ELF-1 (cell line): ENCODE measurements at regions not wholly inside any gene's neighbourhood (a gene's known extent, or its start where the extent isn't known, plus 50 kb on each side); places are given as distances from the start of the nearest gene placed in this dataset.

Experiments used
- DNase-seq: peaks from one replicate; pipeline ENCODE4 v3.0.0-alpha.2; 2016; ENCODE audit warnings: low read depth, low spot score

DNA sequence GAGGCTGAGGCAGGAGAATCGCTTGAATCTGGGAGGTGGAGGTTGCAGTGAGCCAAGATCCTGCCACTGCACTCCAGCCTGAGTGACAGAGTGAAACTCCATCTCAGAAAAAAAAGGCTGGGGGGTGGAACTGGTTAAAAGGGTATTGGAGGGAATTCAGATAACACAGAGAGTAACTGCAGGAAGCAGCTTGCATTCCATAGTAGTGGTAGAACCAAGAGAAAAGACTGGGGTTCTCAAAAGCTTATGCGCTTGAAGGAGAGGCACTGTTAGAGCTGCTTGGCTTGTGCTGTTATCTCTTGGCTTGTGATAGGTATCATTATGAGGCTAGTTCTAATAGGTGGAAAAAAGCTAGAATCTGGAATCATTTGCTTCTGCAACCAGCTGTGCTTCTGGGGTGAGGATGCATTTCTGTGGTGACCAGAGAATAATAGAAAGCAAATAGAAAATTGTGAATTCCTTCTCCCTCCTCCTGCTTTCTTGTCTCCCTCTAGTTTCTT, 91.2 kb upstream of the ELOVL6 start:
- DNase-seq = peak; percentile 28

DNA sequence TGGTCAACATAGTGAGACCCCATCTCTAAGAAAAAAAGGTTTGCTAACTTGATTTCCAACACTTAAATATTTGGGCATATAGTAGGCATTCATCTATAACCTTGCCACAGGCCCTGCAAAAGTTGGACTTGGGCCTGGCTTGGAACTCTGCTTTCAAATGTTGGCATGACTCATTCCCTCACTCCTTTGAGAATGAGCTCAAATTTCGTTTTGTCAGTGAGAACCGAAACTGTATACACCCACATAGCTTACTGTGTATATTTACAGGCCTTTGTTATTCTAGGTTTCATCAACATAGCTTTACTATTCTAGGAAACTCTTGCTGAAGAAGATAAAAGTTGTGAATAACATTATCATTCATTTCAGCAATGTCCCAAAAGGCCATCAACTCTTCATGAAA, 88.7 kb upstream of the ELOVL6 start:
- no peak for DNase-seq

DNA sequence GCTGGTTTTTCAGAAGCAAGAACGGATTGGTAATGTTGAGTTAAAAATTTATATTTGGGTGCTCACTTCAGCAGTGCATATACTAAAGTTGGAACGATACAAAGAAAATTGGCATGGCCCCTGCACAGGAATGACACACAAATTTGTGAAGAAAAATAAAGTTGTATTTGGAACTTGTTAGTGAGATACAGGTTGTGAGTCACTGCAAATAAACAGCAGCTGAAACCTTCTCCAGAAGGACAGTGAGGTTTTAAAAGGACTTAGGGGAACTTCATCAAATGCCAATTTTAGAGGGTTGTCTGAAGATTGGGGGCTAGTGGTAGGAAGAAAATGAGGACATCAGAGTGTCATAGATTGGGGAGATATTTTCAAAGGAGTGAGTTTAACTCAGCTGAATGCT, 79.7 kb upstream of the ELOVL6 start:
- DNase-seq = no peak

DNA sequence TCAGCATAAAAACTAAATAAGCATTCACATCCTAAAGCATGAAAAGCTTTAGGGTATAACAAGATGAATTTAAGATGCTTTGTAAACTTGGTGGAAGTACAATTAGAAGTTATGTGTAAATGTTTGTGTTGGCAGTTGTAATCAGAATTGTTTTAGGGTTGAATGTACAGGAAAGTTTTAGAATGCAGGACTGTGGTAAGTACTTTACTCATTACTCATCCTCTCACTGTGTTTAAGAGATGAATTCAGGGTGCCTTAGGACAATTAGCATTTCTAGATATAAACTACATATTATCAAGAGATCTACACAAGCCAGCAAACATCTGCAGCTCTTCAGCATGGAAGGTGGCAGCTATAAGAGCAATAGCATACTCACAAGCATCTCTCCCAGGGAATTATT, 77.5 kb upstream of the ELOVL6 start:
- DNase-seq = no peak

DNA sequence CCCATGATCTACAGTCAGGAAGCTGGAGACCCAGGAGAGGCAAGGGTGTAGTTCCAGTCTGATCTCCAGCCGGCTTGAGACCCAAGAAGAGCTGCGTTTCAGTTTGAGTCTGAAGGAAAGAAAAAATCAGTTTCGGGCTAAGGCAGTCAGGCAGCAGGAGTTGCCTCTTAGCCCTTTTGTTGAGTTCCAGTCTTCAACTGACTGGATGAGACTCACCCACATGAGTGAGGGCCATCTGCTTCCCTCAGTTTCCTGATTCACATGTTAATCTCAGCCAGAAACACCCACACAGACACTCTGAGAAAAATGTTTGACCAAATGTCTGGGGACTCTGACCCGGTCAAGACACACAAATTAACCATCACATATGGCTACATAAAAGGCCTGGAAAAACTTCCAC, 73.6 kb upstream of the ELOVL6 start:
- no peak for DNase-seq

DNA sequence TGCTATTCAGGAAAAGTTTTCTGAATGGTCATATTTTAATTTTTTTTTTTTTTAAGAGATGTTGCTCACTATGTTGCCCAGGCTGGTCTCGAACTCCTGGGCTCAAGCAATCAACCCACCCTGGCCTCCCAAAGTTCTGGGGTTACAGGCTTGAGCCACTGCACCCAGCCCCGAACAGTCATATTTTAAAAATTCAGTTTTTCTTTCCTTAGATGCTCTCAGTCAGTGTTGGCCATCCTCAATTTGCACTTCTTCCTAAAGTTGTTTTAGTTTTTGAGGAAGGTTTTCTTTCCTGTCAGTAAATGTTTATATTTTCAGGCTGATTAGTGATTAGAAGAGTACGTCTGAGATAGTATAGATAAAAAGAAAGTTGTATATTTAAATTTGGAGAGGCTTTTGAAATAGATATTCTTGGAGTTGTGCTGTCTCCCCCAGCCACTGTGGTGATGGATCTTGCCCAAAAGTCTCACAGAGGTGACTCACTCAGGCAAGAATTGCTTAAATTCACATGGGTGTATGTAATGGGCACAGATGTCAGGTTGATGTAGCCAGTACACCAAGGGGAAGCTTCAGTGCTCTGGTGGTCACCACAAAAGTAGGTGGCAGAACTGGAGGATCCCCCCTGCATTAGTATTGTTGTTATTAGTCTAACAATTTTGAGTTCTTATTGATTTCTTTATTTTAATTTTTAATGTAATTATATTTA, 72.2 kb upstream of the ELOVL6 start:
- DNase-seq = no peak

DNA sequence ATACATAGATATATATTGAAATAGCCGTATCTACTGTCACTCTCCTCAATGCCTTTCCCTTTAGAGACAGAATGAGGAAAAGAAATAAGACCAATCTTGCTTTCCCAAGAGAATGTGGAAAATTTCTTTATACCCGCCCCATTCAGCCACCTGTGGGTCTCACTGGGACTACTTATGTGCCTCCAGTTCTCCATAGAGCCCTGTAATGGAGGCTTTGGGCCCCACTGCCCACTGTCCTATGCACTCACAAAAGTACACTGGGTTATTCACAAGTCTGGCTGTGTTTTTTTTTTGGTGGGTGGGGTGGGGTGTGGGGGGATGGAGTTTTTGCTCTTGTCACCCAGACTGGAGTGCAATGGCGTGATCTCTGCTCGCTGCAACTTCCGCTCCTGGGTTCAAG, 70.4 kb upstream of the ELOVL6 start:
- DNase-seq = no peak

DNA sequence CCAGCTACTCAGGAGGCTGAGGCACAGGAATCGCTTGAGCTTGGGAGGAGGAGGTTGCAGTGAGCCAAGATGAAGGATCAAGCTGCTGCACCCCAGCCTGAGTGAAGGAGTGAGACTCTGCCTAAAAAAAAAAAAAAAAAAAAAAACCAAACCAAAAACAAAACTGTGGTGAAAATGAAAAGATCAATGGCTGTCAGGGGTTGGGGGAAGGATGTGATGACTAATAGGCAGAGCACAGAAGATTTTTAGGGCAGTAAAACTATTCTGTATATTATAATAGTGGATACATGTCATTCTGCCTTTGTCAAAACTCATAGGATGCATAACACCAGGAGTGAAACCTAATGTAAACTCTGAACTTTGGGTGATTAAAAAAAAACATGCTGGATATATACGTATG, 69.9 kb upstream of the ELOVL6 start:
- no peak for DNase-seq

DNA sequence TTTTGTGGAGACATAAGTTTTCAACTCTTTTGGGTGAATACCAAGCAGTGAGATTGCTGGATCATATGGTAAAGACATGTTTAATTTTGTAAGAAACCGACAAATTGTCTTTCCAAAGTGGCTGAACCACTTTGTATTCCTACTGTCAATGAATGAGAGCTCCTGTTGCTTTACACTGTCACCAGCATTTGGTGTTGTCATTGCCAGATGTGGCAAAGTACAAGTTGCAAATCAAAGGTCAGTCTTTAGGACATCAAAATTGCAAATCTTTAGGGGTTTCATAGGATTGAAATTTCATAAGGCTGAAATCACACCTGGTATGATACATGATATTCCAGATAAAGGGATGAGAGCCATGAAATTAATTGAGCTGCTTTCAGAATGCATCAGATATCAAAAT, 67.7 kb upstream of the ELOVL6 start:
- DNase-seq = no peak

DNA sequence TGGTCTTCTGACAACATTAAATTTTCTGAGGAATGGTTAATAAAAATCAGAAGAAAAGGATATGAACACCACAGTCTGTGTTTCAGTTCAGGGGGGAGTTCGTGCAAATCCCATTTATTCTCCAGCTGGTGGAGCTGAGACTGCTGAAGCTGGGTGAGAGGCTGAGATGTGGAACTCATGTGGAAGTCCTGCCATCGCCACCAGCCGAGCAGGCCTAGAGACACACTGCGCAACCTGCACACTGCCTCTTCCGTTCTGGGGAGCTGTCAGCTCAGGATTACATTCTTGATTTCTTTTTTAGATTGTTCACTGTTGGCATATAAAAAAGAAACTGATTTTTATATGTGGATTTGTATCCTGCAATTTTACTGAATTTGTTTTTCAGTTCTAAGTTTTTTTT, 66.6 kb upstream of the ELOVL6 start:
- no peak for DNase-seq

DNA sequence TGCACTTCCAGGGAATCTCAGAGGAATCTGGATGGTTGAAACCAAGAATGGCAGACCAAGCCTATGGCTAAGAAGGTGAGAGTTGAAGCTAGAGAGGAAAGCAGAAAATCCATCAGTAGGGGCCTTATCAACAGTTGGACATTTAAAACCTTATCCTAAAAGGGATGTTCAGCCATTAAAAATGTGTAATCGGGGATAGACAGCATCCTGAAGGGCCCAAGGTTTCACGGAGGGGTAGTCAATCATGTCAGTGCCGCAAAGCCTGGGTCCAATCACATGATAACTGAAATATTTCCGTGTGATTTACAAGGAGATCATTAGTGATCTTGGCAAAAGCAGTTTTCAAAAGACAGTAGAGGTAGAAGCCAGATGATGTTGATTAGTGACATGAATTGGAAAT, 61.9 kb upstream of the ELOVL6 start:
- DNase-seq = no peak

DNA sequence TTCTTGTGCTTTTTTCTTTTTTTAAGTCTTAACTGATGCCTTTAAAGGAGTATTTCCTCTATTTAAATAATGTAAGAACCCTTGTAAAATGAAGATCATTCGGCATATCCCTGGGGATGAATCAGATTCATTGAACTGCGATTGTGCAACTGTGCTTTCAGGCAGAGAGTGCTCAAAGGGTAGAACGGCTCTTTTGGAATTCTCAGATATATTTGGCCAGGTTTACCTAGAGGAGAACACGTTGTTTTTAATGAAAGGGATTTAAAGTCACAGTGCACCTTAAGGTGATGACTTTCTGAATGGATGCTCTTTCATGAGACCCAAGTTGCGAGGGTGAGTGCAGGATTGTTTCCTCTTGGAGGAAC, 51.6 kb upstream of the ELOVL6 start:
- DNase-seq = no peak

DNA sequence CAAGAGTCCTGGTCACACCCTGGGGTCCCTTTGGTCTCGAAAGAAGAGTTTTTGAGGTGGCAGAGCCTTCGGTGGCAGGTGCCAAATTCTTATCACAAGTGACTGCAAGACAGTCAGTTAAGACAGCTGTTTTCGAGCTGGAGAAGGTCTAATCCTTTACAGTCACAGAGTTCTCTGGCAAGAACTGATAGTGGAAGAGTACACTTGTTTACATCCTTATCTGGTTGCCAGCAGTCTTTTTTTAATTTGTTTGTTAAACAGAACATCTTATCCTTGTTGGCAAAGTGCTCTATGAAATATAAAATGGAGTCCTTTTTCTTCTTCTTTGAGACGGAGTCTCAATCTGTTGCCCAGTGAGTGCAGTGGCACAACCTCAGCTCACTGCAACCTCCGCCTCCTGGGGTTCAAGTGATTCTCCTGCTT, 50.4 kb upstream of the ELOVL6 start:
- no peak for DNase-seq
